Activated CD4-positive, alpha-beta T cell treated with anti-CD3 and anti-CD28 coated beads, Interleukin-2, amount 10 ng/mL, durations not matched to agents 7 days and 5 days (primary cell): ENCODE measurements at regions not wholly inside any gene's neighbourhood (a gene's known extent, or its start where the extent isn't known, plus 50 kb on each side); places are given as distances from the start of the nearest gene placed in this dataset.
"Not testable (repeated sequence)": the region's sequence is repeated elsewhere in the genome, so short reads cannot be mapped to it uniquely, and the experiment has no call there.

Experiments
- CTCF ChIA-PET: fragments of 350-600 bp; sonication (Branson Sonifier 250); formaldehyde crosslinking; loops from one replicate; lab custom pipeline; 2021; ENCODE audit warnings: antibody characterized with exemption; lab: Charles Lee
- POLR2A ChIA-PET: fragments of 350-600 bp; sonication (Branson Sonifier 250); formaldehyde crosslinking; loops from one replicate; lab custom pipeline; 2021; ENCODE audit warnings: antibody characterized with exemption; lab: Charles Lee
- DNase-seq: peaks from one replicate; pipeline ENCODE4 v3.0.0-alpha.2; 2020
- H3K27ac Mint-ChIP-seq: one replicate; pipeline ENCODE4 v1.8.0; 2021; ENCODE audit warnings: mild to moderate bottlenecking, moderate library complexity, mixed read lengths
- H3K27me3 Mint-ChIP-seq: one replicate; pipeline ENCODE4 v1.8.0; 2021; ENCODE audit warnings: mixed read lengths
- H3K36me3 Mint-ChIP-seq: one replicate; pipeline ENCODE4 v1.8.0; 2021; ENCODE audit warnings: low read depth, mixed read lengths
- H3K4me1 Mint-ChIP-seq: one replicate; pipeline ENCODE4 v1.8.0; 2021; ENCODE audit warnings: mixed read lengths
- H3K4me3 Mint-ChIP-seq: one replicate; pipeline ENCODE4 v1.8.0; 2021; ENCODE audit warnings: mild to moderate bottlenecking, moderate library complexity, mixed read lengths
- H3K9me3 Mint-ChIP-seq: one replicate; pipeline ENCODE4 v1.8.0; 2021; ENCODE audit warnings: mixed read lengths

DNA sequence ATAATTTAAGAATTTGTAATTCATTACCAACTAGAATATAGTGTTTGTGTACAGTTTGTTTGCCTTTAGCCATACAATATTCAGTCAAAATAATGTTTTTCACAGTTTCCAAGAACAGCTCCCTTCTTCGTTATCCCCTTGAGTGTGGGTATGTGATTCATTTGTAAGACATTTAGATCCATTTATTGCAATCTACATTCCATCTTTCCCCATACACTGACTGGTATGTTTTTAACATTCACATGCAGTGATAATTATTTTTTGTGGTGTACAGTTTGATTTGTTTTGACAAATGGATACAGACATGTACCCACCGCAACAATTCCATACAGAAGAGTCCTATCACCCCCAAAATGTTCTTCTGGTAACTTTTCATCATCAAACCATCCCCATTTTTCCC lies 589.1 kb upstream of the ADAMTS5 start:
- no peak overlapping the region for H3K27ac Mint-ChIP-seq
- ChIA-PET CTCF (no interaction called here), POLR2A (no interaction called here)
- H3K4me3 Mint-ChIP-seq: no peak overlapping the region
- H3K4me1 Mint-ChIP-seq: no peaks in the 10 kb centered on the region
- no peaks in the 10 kb centered on the region for H3K36me3 Mint-ChIP-seq
- H3K27me3 Mint-ChIP-seq: no peaks in the 10 kb centered on the region
- no peak for DNase-seq
- peaks cover 6% of the 10 kb centered on the region for H3K9me3 Mint-ChIP-seq

DNA sequence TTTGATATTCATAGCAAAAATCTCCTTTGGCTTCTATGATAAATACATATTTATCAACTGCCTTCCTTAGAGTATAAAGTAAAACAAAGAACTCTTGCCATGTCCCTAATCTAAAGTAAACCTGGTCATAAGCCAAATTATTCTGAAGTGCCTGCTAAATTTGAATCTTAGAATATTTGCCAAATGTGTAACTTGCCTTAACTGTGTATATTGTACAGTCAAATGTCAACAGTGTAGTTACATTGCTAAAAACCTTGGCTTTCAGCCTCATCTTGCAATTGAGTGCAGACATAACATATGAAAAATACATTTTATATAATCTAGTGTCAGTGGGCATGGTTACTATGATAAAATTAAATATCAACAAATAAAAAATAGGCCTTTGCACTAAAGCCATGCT lies 583.4 kb upstream of the ADAMTS5 start:
- Mint-ChIP-seq H3K27ac (no peak overlapping the region), H3K4me3 (no peak overlapping the region), H3K27me3 (no peaks in the 10 kb centered on the region), H3K36me3 (no peaks in the 10 kb centered on the region), H3K9me3 (no peaks in the 10 kb centered on the region), H3K4me1 (no peaks in the 10 kb centered on the region)
- ChIA-PET POLR2A (no interaction called here), CTCF (no interaction called here)
- DNase-seq: no peak

DNA sequence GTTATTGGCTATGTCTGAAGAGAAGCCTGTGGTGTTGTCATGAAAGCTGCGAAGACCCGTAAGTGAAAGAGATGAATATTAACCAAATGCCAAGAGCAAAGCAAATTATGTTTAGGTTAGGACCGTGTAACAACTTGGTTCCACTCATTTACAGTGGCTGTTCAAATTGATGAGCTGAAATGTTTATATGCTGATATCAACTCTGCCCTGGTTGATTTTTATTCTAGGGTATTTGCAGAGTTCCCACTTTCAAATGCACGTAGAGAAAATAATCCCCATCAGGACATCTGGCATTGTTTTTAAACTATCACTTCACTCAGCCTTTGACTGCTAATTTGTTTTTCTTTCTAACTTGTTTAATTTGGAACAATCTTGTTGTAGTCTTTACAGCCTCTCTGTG lies 581.6 kb upstream of the ADAMTS5 start:
- no peaks in the 10 kb centered on the region for H3K36me3 Mint-ChIP-seq
- H3K27ac Mint-ChIP-seq: no peak overlapping the region
- H3K4me1 Mint-ChIP-seq: no peaks in the 10 kb centered on the region
- no peaks in the 10 kb centered on the region for H3K27me3 Mint-ChIP-seq
- POLR2A ChIA-PET: no interaction called here
- no peak overlapping the region for H3K4me3 Mint-ChIP-seq
- CTCF ChIA-PET: no interaction called here
- no peaks in the 10 kb centered on the region for H3K9me3 Mint-ChIP-seq
- DNase-seq: no peak

DNA sequence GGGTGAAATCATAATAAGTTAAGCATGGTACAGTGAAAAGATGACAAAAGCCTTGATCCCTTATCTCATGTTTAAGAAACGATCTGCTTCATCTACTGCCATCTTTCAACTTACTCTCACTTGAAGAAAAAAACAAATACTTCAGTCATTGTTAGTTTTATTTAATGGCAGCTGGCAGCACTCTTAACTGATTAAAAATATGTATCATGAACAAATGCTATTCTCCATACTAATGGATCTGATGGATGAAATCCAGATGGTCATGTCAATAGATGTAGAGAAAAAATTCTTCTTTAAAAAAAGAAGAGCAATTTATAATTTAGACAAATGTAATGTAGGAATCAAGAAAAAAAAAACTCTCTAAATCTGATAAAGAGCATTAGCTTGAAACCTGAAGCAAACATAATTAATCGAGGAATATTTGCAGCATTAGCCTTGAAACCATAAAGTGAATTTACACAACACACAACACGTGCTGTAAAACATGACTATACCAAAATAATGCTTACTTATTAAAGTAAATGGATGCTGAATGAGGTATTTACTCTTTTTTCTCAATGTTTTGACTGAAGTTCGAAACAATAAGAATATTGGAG lies 579.0 kb upstream of the ADAMTS5 start:
- no peak for DNase-seq
- Mint-ChIP-seq H3K4me3 (no peak overlapping the region), H3K9me3 (no peaks in the 10 kb centered on the region), H3K4me1 (no peaks in the 10 kb centered on the region), H3K27ac (no peak overlapping the region), H3K27me3 (no peaks in the 10 kb centered on the region), H3K36me3 (no peaks in the 10 kb centered on the region)
- POLR2A ChIA-PET: no interaction called here
- CTCF ChIA-PET: no interaction called here

DNA sequence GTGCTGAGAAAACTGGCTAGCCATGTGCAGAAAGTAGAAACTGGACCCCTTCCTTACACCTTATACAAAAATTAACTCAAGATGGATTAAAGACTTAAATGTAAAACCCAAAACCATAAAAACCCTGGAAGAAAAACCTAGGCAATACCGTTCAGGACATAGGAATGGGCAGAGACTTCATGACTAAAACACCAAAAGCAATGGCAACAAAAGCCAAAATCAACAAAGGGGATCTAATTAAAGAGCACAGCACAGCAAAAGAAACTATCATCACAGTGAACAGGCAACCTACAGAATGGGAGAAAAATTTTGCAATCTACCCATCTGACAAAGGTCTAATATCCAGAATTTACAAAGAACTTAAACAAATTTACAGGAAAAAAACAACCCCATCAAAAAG lies 575.2 kb upstream of the ADAMTS5 start:
- CTCF ChIA-PET, H3K4me1 Mint-ChIP-seq, H3K36me3 Mint-ChIP-seq, DNase-seq, H3K4me3 Mint-ChIP-seq, H3K9me3 Mint-ChIP-seq, H3K27me3 Mint-ChIP-seq, H3K27ac Mint-ChIP-seq, POLR2A ChIA-PET: not testable (repeated sequence)

DNA sequence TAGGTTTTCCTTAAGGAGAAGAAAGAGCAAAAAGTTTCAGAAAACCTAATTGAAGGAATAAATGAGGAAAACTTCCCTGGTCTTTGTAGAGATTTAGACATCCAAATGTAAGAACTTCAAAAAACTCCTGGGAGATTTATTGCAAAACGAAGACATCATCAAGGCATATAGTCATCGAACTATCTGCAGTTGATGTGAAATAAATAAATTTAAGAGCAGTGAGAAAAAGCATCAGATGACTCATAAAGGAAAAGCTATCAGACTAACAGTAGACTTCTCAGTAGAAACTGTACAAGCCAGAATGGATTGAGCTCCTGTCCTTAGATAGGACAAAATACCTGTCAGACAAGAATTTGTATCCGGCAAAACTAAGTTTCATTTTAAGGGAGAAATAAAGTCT lies 569.4 kb upstream of the ADAMTS5 start:
- Mint-ChIP-seq H3K4me1 (no peaks in the 10 kb centered on the region), H3K36me3 (no peaks in the 10 kb centered on the region), H3K27ac (no peak overlapping the region), H3K9me3 (peaks cover 4% of the 10 kb centered on the region), H3K4me3 (no peak overlapping the region), H3K27me3 (no peaks in the 10 kb centered on the region)
- ChIA-PET CTCF (no interaction called here), POLR2A (no interaction called here)
- no peak for DNase-seq

DNA sequence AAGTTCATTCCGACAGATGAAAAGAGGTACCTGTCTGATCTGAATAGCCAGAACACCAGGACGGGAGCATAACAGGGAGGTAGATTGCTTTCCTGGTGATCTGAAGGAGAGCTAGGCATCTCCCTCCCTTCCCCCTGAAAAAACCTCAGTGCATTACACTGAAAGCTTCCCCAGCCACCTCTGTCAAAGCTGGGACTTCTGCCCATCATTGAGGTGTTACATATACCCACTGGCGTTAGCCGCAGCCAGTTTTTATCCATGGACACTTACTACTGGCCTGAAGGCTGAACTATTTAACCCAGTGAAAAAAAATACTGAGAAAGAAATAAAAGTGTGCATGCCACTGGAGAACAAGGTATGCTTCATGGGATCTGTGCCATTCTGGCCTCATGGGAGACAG lies 568.3 kb upstream of the ADAMTS5 start:
- H3K9me3 Mint-ChIP-seq: peaks cover 4% of the 10 kb centered on the region
- H3K36me3 Mint-ChIP-seq: no peaks in the 10 kb centered on the region
- no peaks in the 10 kb centered on the region for H3K4me1 Mint-ChIP-seq
- POLR2A ChIA-PET: no interaction called here
- no peak overlapping the region for H3K4me3 Mint-ChIP-seq
- H3K27me3 Mint-ChIP-seq: no peaks in the 10 kb centered on the region
- CTCF ChIA-PET: no interaction called here
- DNase-seq: no peak
- no peak overlapping the region for H3K27ac Mint-ChIP-seq

DNA sequence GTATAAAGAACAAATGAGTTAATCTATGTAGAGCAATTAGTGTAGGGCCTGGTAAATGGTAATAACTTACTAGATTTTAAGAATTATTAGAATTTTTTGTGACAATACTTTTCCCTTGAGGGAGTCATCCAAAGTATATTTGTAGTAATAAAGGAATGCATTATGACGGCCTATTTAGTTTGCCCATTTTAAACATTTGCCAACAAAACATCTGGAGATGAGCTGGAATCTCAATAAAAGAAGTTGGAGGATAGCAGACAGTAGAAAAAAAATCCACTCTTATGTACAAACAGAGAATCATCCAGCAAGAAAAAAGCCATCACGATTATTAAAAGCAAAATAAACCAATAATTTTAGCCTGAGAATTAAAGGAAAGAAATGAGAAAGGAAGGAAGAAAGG lies 567.3 kb upstream of the ADAMTS5 start:
- DNase-seq: no peak
- H3K9me3 Mint-ChIP-seq: peaks cover 4% of the 10 kb centered on the region
- POLR2A ChIA-PET: no interaction called here
- no peak overlapping the region for H3K4me3 Mint-ChIP-seq
- no peak overlapping the region for H3K27ac Mint-ChIP-seq
- H3K27me3 Mint-ChIP-seq: no peaks in the 10 kb centered on the region
- H3K36me3 Mint-ChIP-seq: no peaks in the 10 kb centered on the region
- H3K4me1 Mint-ChIP-seq: no peaks in the 10 kb centered on the region
- CTCF ChIA-PET: no interaction called here

DNA sequence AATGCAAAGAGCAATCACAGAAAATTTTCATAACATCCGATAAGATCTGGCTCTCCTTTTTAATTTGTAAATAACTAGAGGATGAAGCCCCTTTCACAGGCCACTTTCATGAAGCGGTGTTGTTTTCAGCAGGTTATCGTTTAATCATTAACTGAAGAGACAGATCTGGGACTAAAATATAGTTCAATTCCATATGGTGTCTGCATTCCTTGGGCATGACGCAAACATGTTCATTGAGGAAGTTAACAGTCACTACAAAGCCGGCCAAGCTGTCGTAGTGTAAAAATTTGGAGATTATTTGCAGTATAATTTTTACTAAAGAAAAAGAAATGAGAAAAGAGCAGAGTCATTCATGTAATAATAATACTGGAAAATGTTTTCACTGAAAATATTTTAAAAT lies 565.2 kb upstream of the ADAMTS5 start:
- H3K4me3 Mint-ChIP-seq: no peak overlapping the region
- H3K4me1 Mint-ChIP-seq: no peaks in the 10 kb centered on the region
- H3K27me3 Mint-ChIP-seq: no peaks in the 10 kb centered on the region
- no peaks in the 10 kb centered on the region for H3K9me3 Mint-ChIP-seq
- POLR2A ChIA-PET: no interaction called here
- CTCF ChIA-PET: no interaction called here
- DNase-seq: no peak
- H3K27ac Mint-ChIP-seq: no peak overlapping the region
- no peaks in the 10 kb centered on the region for H3K36me3 Mint-ChIP-seq

DNA sequence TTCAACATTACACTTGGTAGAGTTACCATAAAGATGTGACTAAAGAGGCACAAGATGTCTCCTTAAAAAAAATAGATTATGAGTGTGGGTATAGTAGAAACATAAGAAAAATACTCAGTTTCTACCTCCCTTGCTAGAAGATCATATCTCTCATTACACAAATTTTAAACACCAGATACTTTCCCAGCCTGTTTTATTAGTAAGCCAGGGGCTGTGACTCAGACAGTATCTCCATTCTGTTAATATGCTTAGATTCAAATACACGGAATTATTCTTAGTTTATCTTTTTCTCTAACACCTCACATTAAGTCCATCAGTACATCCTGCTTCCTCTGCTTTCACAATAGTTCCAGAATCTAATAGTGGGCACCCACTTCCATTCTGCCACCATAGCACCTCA lies 561.8 kb upstream of the ADAMTS5 start:
- Mint-ChIP-seq H3K36me3 (no peaks in the 10 kb centered on the region), H3K4me1 (no peaks in the 10 kb centered on the region), H3K27ac (no peak overlapping the region), H3K4me3 (no peak overlapping the region), H3K9me3 (no peaks in the 10 kb centered on the region), H3K27me3 (no peaks in the 10 kb centered on the region)
- POLR2A ChIA-PET: no interaction called here
- DNase-seq: no peak
- CTCF ChIA-PET: interaction anchor here (0.6 kb wide), 1 partner anchor 13 kb away, joined by 3 read pairs; no protein-coding TSS in a partner anchor

DNA sequence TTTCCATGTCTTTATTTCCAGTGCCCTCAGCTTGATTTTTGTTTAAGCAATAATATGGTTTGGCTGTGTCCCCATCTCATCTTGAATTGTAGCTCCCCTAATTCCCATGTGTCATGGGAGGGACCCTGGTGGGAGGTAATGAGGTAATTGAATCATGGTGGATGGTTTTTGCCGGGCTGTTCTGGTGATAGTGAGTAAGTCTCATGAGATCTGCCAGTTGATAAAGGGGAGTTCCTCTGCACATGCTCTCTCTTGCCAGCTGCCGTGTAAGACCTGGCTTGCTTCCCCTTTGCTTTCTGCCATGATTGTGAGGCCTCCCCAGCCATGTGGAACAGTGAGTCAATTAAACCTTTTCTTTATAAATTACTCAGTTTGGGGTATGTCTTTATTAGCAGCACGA lies 559.6 kb upstream of the ADAMTS5 start:
- no peak overlapping the region for H3K4me3 Mint-ChIP-seq
- H3K27me3 Mint-ChIP-seq: no peaks in the 10 kb centered on the region
- POLR2A ChIA-PET: no interaction called here
- H3K4me1 Mint-ChIP-seq: no peaks in the 10 kb centered on the region
- DNase-seq: no peak
- H3K9me3 Mint-ChIP-seq: peaks cover 7% of the 10 kb centered on the region
- H3K27ac Mint-ChIP-seq: no peak overlapping the region
- no peaks in the 10 kb centered on the region for H3K36me3 Mint-ChIP-seq
- CTCF ChIA-PET: no interaction called here

DNA sequence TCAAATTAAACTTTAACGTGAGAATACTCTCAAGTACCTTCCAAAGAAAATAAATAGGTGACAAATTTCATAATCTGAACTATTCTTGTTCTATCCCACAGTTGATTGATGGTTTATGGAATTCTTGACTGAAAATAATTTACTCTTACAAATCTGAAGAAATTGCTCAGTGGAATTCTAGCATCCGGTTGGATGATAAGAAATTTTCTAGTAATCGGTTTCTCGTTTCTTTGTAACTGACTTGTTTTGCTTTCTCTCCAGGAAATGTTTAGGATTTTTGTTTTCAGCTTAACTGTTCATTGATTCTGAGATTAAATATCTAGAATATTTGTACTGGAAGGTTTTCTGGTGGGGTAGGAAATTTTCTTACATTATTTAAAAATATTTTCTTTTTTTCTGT lies 558.9 kb upstream of the ADAMTS5 start:
- no peak overlapping the region for H3K4me3 Mint-ChIP-seq
- H3K27ac Mint-ChIP-seq: no peak overlapping the region
- peaks cover 7% of the 10 kb centered on the region for H3K9me3 Mint-ChIP-seq
- H3K27me3 Mint-ChIP-seq: no peaks in the 10 kb centered on the region
- H3K4me1 Mint-ChIP-seq: no peaks in the 10 kb centered on the region
- DNase-seq: no peak
- CTCF ChIA-PET: no interaction called here
- no peaks in the 10 kb centered on the region for H3K36me3 Mint-ChIP-seq
- POLR2A ChIA-PET: no interaction called here

DNA sequence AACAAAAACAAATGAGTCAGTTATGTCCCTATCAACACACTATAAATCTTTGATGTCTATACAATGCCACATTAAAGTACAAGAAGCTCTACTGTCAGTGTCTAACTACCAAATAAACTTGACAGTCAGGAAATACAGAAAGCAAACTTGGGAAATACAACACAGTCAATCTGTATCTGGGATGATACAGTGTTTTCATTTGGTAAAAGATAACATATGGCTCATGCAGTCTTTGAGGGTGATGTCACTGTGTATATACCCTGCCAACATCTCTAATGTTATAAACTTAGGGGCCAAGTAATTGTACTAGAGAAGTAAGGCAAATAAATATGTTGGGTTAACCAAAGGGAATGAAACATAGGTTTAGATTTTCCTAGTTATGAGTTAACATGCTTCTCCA lies 552.5 kb upstream of the ADAMTS5 start:
- Mint-ChIP-seq H3K27me3 (no peaks in the 10 kb centered on the region), H3K4me3 (no peak overlapping the region), H3K9me3 (peaks cover 19% of the 10 kb centered on the region), H3K4me1 (no peaks in the 10 kb centered on the region), H3K27ac (no peak overlapping the region), H3K36me3 (no peaks in the 10 kb centered on the region)
- CTCF ChIA-PET: no interaction called here
- DNase-seq: no peak
- POLR2A ChIA-PET: no interaction called here

DNA sequence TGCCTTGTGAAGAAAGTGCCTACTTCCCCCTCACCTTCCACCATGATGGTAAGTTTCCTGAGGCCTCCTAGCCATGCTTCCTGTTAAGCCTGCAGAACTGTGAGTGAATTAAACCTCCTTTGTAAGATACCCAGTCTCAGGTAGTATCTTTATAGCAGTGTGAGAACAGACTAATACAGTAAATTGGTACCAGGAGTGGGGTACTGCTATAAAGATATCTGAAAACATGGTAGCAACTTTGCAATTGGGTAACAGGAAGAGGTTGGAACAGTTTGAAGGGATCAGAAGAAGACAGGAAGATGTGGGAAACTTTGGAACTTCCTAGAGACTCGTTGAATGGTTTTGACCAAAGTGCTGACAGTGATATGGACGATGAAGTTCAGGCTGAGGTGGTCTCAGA lies 550.3 kb upstream of the ADAMTS5 start:
- H3K4me1 Mint-ChIP-seq, H3K27me3 Mint-ChIP-seq, CTCF ChIA-PET, H3K4me3 Mint-ChIP-seq, H3K27ac Mint-ChIP-seq, H3K36me3 Mint-ChIP-seq, POLR2A ChIA-PET, DNase-seq: not testable (repeated sequence)
- H3K9me3 Mint-ChIP-seq: peaks cover 16% of the 10 kb centered on the region
